Activated CD4-positive, alpha-beta T cell treated with anti-CD3 and anti-CD28 coated beads, Interleukin-2, Interleukin-4, amounts not matched to agents 100 ng/mL and 50 ng/mL, durations not matched to agents 16 hours and 8 hours (primary cell): ENCODE measurements at regions not wholly inside any gene's neighbourhood (a gene's known extent, or its start where the extent isn't known, plus 50 kb on each side); places are given as distances from the start of the nearest gene placed in this dataset.
"Not testable (repeated sequence)": the region's sequence is repeated elsewhere in the genome, so short reads cannot be mapped to it uniquely, and the experiment has no call there.

ENCODE experiments used
- DNase-seq: peaks from one replicate; pipeline ENCODE4 v3.0.0-alpha.2; 2020; ENCODE audit warnings: low spot score

- DNase-seq = no peak
Measured at GRCh38 chr10:43851030-43851429, 202.3 kb upstream of the ZNF32 start.

GRCh38 chr10:43849551-43849950 lies 200.9 kb upstream of the ZNF32 start:
- DNase-seq = no peak

- DNase-seq = no peak
Measured at GRCh38 chr10:43846968-43847367, 198.3 kb upstream of the ZNF32 start.

- DNase-seq = peak; percentile 25
Measured at GRCh38 chr10:43846187-43846680, 197.6 kb upstream of the ZNF32 start.

GRCh38 chr10:43845121-43845520 lies 196.4 kb upstream of the ZNF32 start:
- no peak for DNase-seq

- DNase-seq = no peak
Measured at GRCh38 chr10:43844221-43844620, 195.5 kb upstream of the ZNF32 start.

DNA sequence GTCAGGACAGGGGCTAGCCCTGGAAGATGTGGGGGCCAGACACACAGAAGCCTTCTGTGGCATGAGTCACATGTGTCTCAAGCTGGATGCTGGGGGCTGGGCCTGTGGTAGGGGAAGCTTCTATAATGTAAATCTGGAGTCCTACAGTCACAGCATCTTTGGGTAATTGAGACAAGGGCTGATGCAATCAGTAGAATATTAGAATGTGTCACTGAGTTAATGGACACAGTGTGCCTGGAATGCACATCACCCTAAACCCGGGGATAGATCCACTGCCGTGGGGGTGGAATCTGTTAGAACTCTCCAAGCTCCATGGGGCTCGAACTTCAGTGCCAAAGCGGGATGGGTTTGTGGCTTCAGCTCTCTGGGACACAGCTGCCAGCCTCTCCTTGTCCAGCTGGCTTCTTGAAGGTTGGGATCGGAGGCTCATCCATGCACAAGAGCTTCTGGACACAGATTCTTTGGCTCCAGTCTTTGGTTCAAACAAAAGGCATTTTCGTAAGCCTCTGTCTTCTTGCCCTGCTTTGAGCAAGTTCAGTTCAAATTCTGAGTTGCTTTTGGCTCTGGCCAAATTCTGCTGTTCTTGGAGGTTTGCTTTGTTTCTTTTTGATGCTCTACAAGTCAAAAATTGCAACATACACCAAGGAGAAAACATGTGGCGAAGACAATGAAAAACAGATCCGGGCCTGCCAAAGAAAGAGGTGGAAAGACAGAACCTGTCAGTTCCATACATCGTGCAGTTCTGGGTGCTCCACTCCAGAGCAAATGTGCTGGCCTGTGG lies 194.8 kb upstream of the ZNF32 start:
- DNase-seq = no peak

GRCh38 chr10:43842496-43842895 lies 193.8 kb upstream of the ZNF32 start:
- no peak for DNase-seq

- no peak for DNase-seq
Measured at GRCh38 chr10:43842072-43842471, 193.4 kb upstream of the ZNF32 start.

- no peak for DNase-seq
Measured at GRCh38 chr10:43839973-43840372, 191.3 kb upstream of the ZNF32 start.

DNA sequence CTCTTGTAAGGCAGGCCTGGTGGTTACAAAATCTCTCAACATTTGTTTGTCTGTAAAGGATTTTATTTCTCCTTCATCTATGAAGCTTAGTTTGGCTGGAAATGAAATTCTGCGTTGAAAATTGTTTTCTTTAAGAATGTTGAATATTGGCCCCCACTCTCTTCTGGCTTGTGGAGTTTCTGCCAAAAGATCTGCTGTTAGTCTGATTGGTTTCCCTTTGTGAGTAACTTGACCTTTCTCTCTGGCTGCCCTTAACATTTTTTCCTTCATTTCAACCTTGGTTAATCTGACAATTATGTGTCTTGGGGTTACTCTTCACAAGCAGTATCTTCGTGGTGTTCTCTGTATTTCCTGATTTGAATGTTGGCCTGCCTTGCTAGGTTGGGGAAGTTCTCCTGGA lies 186.1 kb upstream of the ZNF32 start:
- DNase-seq = not testable (repeated sequence)

DNA sequence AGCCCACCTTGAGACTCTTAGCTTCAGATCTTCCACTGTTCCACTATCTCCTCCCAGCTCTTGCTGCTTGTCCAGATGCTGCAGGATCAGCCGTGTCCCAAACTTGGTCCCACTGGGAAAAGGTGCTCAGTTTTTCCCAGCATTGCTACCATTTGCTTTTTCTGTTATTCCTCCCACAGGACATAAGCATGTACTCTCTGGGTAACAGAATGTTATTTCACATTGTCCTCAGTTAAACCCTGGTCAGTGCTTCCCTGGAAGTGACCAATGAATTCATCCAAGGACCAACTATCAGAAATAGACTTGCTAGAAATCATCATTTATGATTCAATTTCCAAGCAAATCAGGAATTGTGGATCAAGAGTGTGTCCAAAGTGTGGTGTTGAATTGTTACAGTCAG lies 179.2 kb upstream of the ZNF32 start:
- no peak for DNase-seq

- no peak for DNase-seq
Measured at GRCh38 chr10:43825984-43826383, 177.3 kb upstream of the ZNF32 start.

DNA sequence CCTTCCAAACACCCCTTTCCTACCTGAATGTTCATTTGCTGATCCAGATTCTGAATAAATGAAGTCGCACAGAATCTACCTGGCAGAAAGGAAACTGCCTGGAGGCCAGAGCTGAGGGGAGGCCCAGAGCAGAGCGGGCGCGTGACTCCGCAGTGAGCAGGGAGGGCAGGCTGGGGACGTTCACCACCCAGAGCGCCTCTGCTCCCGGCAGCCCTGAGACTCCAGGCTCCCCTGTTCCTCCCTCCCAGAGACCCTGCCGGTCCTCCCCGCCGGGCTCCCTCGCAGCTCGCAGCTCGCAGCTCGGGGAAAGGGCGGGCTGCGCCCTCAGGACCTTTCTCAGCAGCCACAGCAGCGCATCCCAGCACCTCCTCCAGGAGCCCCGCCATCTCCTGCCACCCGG lies 176.7 kb upstream of the ZNF32 start:
- no peak for DNase-seq

- DNase-seq = no peak
Measured at GRCh38 chr10:43824934-43825333, 176.3 kb upstream of the ZNF32 start.

GRCh38 chr10:43822631-43823580 lies 174.2 kb upstream of the ZNF32 start:
- no peak for DNase-seq

DNA sequence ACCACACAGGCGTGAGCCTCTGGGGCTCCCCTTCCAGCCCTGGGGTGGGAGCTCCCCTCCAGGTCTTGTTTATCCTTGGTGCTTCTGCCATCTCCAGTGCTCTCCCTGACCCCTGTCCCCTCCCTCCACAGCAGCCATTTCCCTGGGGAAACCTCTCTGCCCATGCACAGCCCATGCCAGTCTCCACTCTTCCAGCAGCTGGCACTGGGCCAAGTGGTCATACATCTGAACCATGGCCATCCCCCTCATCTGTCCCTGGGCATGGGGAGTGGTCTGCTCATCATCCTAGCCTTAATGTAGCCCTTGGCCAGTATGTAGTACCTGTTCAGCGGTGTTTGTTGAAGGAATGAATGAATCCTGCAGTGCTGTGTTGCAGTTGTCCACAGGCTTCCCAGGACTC lies 172.4 kb upstream of the ZNF32 start:
- DNase-seq = no peak

GRCh38 chr10:43820663-43821062 lies 172.0 kb upstream of the ZNF32 start:
- no peak for DNase-seq

DNA sequence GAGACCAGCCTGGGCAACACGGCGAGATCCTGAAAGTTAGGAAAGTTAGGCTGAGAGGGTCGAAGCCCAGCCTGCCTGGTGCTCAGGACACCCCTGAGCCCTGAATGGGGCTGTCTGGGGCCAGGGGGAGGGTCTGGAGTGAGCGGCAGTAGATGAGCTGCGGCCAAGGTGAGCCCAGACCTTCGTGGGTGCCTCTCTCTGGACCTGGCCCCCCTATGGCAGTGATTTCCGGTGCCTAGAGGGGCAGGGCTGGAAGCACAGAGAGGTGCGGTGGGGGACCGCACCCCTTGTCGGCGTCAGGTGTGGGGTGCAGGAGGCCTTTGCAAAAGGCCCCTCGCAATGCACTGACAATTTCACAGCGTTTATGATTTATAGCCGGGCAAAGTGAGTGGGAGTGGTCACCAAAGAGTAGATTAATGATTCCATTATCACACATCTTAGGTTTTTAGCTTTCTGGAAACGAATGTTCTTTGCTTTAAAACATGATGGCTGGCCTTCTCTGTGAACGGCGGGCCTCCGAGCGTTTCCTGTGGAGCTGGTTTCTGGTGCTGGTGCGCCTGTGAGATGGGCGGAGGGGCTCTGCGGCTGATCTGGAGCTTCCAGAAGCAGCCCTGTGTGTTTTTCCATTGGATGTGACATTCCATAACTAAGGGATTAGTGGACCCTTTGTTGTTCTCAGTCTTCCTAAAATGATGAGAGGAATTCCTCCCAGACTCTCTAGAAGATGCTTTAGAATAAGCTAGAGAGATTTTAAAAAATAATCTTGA lies 171.0 kb upstream of the ZNF32 start:
- no peak for DNase-seq

GRCh38 chr10:43818687-43819086 lies 170.0 kb upstream of the ZNF32 start:
- no peak for DNase-seq

GRCh38 chr10:43817368-43817767 lies 168.7 kb upstream of the ZNF32 start:
- no peak for DNase-seq
